ENCODE measurements at regions not wholly inside any gene's neighbourhood (a gene's known extent, or its start where the extent isn't known, plus 50 kb on each side); places are given as distances from the start of the nearest gene placed in this dataset.
A peak's percentile ranks its signal among the peaks of the same experiment; 100 is the strongest.

DNA sequence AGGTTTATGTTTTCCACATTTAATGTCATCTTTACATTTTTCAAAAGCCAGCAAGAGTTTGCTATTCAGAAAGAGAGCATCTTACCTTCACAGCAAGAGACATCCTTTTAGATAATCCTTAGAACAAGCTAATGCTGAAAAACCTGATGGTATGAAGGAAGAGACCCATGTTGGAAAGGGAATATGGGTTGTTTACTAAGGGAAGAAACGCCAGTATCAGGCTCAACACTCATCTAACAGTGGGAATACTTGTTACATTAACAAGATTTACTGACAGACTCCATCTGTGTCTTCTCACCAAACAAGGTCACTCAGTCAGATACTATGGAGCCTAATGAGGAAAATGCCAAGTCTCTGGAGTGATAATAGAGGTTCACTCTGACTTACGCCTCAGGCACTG is 1474.1 kb upstream of the SLC39A10 start:
- TF ChIP-seq, protein P1, sequence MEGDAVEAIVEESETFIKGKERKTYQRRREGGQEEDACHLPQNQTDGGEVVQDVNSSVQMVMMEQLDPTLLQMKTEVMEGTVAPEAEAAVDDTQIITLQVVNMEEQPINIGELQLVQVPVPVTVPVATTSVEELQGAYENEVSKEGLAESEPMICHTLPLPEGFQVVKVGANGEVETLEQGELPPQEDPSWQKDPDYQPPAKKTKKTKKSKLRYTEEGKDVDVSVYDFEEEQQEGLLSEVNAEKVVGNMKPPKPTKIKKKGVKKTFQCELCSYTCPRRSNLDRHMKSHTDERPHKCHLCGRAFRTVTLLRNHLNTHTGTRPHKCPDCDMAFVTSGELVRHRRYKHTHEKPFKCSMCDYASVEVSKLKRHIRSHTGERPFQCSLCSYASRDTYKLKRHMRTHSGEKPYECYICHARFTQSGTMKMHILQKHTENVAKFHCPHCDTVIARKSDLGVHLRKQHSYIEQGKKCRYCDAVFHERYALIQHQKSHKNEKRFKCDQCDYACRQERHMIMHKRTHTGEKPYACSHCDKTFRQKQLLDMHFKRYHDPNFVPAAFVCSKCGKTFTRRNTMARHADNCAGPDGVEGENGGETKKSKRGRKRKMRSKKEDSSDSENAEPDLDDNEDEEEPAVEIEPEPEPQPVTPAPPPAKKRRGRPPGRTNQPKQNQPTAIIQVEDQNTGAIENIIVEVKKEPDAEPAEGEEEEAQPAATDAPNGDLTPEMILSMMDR (IDR thresholded peaks at IDR 0.05) = no peak
- TF ChIP-seq ZFX (IDR thresholded peaks at IDR 0.05; ENCODE audit: borderline replicate concordance) = no peak
- H3K27ac ChIP-seq = no peak overlapping the region

DNA sequence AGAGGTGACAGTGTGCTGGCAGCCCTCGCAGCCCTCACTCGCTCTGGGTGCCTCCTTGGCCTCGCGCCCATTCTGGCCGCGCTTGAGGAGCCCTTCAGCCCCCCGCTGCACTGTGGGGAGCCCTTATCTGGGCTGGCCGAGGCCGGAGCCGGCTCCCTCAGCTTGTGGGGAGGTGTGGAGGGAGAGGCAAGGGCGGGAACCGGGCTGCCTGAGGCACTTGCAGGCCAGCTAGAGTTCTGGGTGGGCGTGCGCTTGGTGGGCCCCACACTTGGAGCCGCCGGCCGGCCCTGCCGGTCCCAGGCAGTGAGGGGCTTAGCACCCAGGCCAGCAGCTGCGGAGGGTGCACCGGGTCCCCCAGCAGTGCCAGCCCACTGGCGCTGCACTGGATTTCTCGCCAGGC is 1480.9 kb upstream of the SLC39A10 start:
- no peak for TF ChIP-seq ZFX (IDR thresholded peaks at IDR 0.05; ENCODE audit: borderline replicate concordance)
- TF ChIP-seq, protein P1 (IDR thresholded peaks at IDR 0.05) = no peak
- no peak overlapping the region for H3K27ac ChIP-seq

DNA sequence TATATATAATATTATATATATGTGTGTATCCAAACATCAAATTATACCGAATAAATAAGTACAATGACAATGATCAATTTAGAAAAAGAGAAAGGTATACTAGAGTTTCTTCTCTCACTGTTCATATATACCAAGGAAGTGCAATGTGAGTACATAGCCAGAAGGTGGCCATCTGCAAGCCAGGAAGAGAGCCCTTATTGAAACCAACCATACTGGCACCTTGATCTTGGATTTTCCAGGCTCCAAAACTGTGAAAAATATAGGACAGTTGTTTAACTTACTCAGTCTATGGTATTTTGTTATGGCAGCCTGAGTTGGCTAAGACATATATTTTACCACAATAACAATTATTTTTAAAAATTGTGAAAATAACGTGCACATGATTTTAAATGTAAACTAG is 1490.2 kb upstream of the SLC39A10 start:
- no peak overlapping the region for H3K27ac ChIP-seq
- TF ChIP-seq, protein P1 (IDR thresholded peaks at IDR 0.05) = peak; percentile 53
- TF ChIP-seq ZFX (IDR thresholded peaks at IDR 0.05; ENCODE audit: borderline replicate concordance) = no peak

DNA sequence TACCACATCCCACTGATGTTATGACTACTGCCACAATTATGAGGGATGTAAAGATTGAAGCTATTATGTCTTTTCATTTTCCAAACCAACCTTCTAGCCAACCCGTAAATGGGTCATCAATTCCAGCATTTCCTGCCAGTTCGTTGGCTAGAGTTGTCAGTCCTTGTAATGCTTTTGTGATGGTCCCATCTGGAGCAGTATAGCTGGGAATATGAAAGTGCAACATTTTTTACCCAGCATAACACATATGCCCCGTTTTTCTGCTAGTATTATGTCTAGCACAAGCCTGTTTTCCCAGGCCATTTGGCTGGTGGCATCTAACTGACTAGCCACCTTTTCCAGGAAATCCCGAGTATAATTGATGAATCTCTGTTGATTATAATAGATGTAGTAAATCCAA is 1501.6 kb upstream of the SLC39A10 start:
- H3K27ac ChIP-seq = no peak overlapping the region
- no peak for TF ChIP-seq ZFX (IDR thresholded peaks at IDR 0.05; ENCODE audit: borderline replicate concordance)
- TF ChIP-seq, protein P1 (IDR thresholded peaks at IDR 0.05) = no peak

DNA sequence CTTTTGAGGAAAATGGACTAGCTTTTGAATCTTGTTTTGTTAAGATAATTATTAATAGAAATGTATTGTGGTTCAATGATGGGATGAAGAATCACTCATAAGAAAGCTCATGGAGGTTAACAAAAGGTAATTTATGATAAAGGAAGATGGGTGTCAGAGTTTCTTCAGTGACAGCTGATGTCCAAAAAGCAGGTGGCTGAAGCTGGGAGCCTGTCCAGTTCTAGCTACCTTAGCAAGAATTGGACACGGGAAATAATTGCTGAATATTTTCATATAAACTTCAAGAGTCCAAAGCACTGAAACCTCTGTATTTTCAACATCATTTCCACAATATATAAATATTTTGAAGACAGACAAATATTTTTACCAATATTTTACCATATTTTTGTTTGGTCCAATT is 1505.8 kb upstream of the SLC39A10 start:
- no peak overlapping the region for H3K27ac ChIP-seq
- TF ChIP-seq ZFX (IDR thresholded peaks at IDR 0.05; ENCODE audit: borderline replicate concordance) = no peak
- TF ChIP-seq, protein P1 (IDR thresholded peaks at IDR 0.05) = no peak

DNA sequence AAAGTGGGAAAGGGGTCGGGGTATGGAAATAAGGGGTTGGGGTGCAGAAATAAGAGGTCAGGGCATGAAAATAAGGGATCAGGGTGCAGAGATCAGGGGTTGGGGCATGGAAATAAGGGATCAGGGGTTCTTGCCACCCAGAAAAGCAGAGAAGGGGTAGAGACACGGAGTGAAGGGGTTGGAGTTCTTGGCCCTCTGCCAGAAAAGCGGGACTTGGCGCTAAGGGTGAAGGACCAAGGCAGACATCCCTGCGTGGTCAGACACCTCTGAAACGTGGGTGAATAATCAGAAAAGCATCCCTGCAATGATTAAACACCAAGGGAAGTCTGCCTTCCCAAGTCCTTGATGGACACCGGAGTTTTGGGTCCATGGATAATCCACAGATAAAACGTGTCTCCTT is 1521.6 kb upstream of the SLC39A10 start:
- TF ChIP-seq, protein P1 (IDR thresholded peaks at IDR 0.05) = no peak
- TF ChIP-seq ZFX (IDR thresholded peaks at IDR 0.05; ENCODE audit: borderline replicate concordance) = no peak

DNA sequence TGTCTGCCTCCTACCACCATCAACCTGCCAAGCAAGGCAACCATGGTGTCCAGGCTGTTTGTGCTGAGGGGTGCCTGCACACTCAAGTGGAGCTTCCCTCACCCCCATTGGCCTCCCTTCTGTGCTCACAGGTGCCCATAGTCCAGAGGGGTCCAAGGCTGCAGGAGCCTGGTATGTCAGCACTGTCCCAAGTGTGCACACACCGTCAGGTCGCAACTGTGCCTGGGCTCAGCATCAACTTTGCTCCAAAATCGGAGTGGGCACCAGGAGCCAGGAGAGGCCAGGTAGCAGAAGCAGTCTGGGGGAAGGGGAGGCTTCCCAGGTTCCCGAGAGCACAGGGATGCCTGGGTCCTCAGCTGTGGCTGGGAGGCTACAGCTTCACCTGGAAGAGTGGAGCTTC is 1528.2 kb upstream of the SLC39A10 start:
- TF ChIP-seq ZFX (IDR thresholded peaks at IDR 0.05; ENCODE audit: borderline replicate concordance) = no peak
- TF ChIP-seq, protein P1 (IDR thresholded peaks at IDR 0.05) = no peak
- H3K27ac ChIP-seq = no peak overlapping the region

More for the DNA sequence above, 1521.6 kb upstream of the SLC39A10 start:
- no peak overlapping the region for H3K27ac ChIP-seq

Data from 22Rv1 (cell line).